HFF-Myc (cell line): ENCODE measurements at regions not wholly inside any gene's neighbourhood (a gene's known extent, or its start where the extent isn't known, plus 50 kb on each side); places are given as distances from the start of the nearest gene placed in this dataset.

Source experiments
- DNase-seq: peaks from one replicate; pipeline ENCODE4 v3.0.0-alpha.2; 2011; ENCODE audit warnings: low read depth; ENCODE audit errors: extremely low read depth
- H3K4me3 ChIP-seq: replicated peaks from 2 replicates; pipeline ENCODE4 v1.5.1; 2011; ENCODE audit warnings: low read depth, mild to moderate bottlenecking, control low read depth, low read length
- TF ChIP-seq, protein P1 (sequence below): IDR thresholded peaks from 2 replicates; pipeline ENCODE4 v1.5.1; 2012; ENCODE audit warnings: mild to moderate bottlenecking, low read depth, low read length, control low read depth; ENCODE audit errors: missing control alignments

DNA sequence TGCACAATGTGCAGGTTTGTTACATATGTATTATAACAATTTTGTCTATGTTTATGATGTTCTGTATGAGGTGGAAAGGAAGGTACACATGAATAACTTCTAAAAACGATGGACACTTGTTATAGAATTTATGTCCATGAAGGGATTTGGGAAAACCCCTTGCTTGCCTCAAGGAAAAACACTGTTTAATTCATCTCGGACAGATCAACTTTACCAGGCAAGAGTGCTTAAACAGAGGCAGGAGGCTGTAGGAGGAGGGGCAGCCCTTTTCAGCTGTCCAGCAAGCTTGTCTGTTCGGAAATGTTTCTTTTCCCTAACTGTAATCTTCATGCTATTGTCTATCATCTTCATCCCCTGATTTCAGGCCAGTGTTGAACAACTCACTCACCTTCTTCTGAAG, 200.9 kb downstream of the CDC14C start:
- TF ChIP-seq, protein P1, sequence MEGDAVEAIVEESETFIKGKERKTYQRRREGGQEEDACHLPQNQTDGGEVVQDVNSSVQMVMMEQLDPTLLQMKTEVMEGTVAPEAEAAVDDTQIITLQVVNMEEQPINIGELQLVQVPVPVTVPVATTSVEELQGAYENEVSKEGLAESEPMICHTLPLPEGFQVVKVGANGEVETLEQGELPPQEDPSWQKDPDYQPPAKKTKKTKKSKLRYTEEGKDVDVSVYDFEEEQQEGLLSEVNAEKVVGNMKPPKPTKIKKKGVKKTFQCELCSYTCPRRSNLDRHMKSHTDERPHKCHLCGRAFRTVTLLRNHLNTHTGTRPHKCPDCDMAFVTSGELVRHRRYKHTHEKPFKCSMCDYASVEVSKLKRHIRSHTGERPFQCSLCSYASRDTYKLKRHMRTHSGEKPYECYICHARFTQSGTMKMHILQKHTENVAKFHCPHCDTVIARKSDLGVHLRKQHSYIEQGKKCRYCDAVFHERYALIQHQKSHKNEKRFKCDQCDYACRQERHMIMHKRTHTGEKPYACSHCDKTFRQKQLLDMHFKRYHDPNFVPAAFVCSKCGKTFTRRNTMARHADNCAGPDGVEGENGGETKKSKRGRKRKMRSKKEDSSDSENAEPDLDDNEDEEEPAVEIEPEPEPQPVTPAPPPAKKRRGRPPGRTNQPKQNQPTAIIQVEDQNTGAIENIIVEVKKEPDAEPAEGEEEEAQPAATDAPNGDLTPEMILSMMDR = no peak
- H3K4me3 ChIP-seq = no peak overlapping the region
- DNase-seq = no peak

DNA sequence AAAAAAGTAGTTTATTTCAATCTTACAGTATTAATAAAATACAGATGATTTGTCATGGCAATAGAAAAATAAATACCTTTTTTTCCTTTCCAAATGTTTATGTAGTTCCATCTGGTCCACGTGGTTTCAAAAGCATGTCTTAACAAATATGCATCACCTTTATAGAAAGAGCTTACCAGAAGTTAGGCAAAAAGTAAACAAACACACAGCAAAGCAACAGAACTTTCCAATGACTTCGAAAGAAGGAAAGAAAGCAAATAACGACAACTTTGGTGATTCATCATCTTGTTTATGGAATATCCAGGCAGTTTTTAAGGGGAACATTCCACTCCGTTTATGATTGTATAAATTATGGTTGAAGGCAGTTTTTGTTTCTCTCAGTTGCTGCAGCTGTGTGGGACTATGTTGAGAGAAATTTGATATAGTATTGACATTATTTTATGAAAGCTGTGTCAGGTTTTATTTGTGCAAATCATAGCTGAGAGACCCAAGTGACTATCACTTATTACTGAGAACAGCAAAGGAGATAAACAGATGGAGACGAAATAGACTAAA, 203.1 kb downstream of the CDC14C start:
- H3K4me3 ChIP-seq = no peak overlapping the region
- TF ChIP-seq, protein P1 = no peak
- no peak for DNase-seq

DNA sequence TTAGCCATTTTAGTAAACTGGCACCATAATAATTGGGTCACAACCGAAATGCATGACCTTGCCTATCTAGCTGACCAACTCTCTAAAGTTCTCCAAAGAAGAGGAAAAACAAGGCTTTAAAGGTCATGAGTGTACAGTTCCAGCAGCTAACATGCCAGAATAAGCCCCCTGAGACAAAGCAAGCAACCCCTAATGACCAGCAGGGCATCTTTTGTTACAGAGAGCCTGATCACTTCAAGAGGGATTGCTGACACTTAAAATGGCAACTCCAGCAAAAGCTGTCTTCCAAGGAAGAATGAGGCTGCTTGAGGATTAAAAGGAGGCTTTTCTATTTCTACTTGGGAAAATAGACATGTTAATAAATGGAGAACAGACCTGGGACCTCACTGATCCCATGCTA, 213.6 kb downstream of the CDC14C start:
- no peak for DNase-seq
- H3K4me3 ChIP-seq = no peak overlapping the region
- TF ChIP-seq, protein P1 = no peak

DNA sequence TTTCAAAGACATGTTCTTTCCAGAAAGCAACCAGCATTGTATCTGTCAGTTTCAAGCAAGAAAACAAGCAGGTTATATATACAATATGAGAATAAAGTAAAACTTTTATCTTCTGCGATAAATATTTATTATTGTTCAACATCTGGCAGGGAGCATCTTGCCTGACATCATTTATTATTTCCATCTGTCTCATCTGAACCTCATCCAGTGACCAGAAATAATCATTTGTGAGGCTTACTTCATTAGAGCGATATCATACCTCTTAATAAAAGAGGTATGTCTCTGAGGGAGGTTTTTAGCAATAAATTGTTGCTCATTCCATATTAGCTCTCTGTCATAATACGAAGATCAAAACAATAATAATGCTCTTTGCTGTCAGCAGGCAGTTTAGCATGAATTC, 226.1 kb downstream of the CDC14C start:
- TF ChIP-seq, protein P1 = no peak
- DNase-seq = no peak
- no peak overlapping the region for H3K4me3 ChIP-seq

DNA sequence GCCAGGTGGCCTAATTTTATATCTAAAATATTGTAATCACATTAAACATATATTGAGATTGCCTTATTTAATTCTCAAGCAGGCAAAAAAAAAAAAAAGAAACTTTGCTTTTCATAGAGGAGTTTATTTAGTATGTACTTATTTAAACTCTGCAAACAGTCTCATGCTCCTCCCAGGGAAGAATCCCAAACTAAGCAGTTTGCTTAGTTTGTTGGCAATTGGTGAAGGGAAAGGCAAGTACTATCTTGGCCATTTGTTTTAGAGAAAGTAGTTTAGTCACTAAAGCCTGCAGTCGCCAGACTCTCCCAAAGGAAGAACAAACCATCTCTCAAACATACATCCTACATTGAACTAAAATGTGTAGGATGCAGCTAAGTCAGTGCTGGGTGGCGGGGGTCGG, 226.8 kb downstream of the CDC14C start:
- no peak for DNase-seq
- TF ChIP-seq, protein P1 = no peak
- H3K4me3 ChIP-seq = no peak overlapping the region

DNA sequence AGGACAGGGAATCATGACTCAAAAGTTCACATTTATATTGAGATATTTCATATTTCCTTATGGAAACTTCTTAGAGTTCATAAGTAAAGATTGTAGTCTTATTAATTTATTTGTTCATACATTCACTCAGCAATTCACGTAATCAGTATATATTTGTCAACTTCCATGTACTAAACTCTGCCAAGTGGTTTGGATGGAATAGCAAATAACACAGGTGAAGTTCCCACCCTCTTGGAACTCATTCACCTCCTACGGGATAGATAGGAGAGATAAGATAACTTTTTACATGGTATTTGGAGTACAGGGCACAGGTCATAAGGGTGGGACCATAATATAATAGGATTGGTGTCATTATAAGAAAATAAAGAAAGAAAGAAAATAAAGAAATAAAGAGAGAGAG, 234.0 kb downstream of the CDC14C start:
- H3K4me3 ChIP-seq = no peak overlapping the region
- no peak for DNase-seq
- TF ChIP-seq, protein P1 = no peak

DNA sequence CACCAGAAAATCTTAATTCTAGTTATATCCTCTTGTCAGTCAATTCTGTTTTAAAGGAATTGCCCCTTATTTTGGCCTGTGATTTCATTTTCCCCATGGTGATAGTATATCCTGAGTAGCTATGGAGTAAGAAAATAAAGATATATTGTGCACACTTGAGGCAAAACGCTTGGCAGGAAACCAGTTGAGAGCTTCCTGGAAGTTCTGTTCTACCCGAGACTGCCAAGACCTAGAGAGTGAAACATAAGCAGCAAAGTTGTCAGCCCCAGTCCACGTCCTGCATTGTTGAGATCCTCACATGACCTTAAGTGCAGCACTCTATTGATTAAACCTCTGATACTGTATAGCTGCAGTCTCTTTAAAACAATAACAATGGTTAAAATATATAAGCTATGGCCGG, 235.2 kb downstream of the CDC14C start:
- TF ChIP-seq, protein P1 = no peak
- no peak overlapping the region for H3K4me3 ChIP-seq
- DNase-seq = no peak
